Body of pancreas (tissue), 4 donors: ENCODE measurements at regions not wholly inside any gene's neighbourhood (a gene's known extent, or its start where the extent isn't known, plus 50 kb on each side); places are given as distances from the start of the nearest gene placed in this dataset.
"Not testable (repeated sequence)": the region's sequence is repeated elsewhere in the genome, so short reads cannot be mapped to it uniquely, and the experiment has no call there.

ENCODE experiments used
- CTCF ChIP-seq, 7 experiments: fragments of 450-650 bp in 4 of 7; fragments of 200-600 bp in 3 of 7; sonication (generic) in 3 of 7; IDR thresholded peaks; one replicate each; pipeline ENCODE4 v1.5.1; 2016 to 2019; ENCODE audit warnings: antibody characterized with exemption in 7 of 7
- POLR2A ChIP-seq, 3 donors: fragments of 450-650 bp; IDR thresholded peaks; one replicate each; pipeline ENCODE4 v1.6.1; 2016; ENCODE audit warnings: antibody characterized with exemption in 3 of 3, mild to moderate bottlenecking in 2 of 3

GRCh38 chr2:87512864-87513530 is 234.9 kb upstream of the PLGLB2 start:
- TF ChIP-seq CTCF, POLR2A (IDR thresholded peaks at IDR 0.05): not testable (repeated sequence)
